LoVo (cell line): ENCODE measurements at regions not wholly inside any gene's neighbourhood (a gene's known extent, or its start where the extent isn't known, plus 50 kb on each side); places are given as distances from the start of the nearest gene placed in this dataset.
"Not testable (repeated sequence)": the region's sequence is repeated elsewhere in the genome, so short reads cannot be mapped to it uniquely, and the experiment has no call there.

Source experiments
- DNase-seq: peaks from one replicate; pipeline ENCODE4 v3.0.0-alpha.2; 2016; ENCODE audit warnings: low spot score

DNA sequence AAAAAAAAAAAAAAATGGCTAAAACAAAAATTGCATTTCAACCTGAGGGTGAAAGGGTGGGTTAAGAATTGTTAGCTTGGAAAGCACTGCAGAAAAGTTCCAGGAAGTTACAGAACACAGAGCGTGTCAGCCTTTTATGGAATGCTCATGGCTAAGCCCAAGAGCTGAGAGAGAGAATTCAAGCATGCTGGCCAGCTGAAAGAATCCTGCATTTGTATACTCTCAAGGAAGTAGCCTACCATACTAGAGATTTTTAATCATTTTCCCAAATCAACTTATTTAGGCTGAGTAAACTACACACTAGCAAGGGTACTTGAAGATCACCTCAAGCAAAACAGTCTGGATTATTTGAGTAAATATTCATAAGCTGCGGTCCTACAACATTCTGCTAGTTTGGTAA, 153.9 kb downstream of the KCNJ2 start:
- DNase-seq = no peak

DNA sequence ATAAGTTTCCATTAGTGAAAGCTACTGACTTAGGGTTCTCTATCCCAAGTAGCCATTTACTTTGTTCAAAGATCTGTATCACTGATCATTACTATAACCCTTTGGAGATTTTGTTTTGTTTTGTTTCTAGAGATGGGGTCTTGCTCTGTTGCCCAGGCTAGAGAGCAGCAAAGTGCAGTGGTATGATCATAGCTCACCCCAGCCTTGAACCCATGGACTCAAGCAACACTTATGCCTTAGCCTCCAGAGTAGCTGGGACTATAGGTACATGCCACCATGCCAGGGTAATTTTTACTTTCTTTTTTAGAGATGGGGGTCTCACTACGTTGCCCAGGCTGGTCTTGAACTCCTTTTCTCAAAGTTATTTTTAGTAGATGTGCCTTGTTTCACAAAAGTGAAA, 154.7 kb downstream of the KCNJ2 start:
- DNase-seq = no peak

GRCh38 chr17:70327279-70327678, 157.9 kb downstream of the KCNJ2 start:
- DNase-seq = no peak

GRCh38 chr17:70327723-70328122, 158.4 kb downstream of the KCNJ2 start:
- DNase-seq = no peak

DNA sequence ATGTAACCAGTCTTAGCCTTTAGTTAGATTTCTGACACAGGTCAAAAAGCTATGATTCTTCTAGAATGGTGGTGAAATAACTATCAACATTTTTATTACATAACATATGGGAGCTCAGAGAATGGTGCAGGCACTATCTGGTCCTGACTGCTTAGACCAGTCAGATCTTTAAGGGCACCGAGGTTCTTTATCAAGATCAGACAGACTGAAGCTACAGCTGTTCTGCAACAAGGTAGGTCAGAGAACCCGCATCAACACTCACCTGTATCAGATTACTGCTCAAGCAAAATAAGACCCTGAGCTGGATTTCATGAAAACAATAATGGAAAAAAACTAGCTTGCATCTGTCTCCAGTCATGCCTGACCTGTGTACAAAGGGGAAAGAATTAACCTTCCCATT, 160.4 kb downstream of the KCNJ2 start:
- DNase-seq = no peak

- not testable (repeated sequence) for DNase-seq
Measured at GRCh38 chr17:70331066-70331465, 161.7 kb downstream of the KCNJ2 start.

- DNase-seq = no peak
Measured at GRCh38 chr17:70332356-70333210, 163.3 kb downstream of the KCNJ2 start.

GRCh38 chr17:70336411-70336810, 167.1 kb downstream of the KCNJ2 start:
- DNase-seq = no peak

GRCh38 chr17:70338946-70339354, 169.6 kb downstream of the KCNJ2 start:
- DNase-seq = no peak

GRCh38 chr17:70343114-70343513, 173.8 kb downstream of the KCNJ2 start:
- no peak for DNase-seq

DNA sequence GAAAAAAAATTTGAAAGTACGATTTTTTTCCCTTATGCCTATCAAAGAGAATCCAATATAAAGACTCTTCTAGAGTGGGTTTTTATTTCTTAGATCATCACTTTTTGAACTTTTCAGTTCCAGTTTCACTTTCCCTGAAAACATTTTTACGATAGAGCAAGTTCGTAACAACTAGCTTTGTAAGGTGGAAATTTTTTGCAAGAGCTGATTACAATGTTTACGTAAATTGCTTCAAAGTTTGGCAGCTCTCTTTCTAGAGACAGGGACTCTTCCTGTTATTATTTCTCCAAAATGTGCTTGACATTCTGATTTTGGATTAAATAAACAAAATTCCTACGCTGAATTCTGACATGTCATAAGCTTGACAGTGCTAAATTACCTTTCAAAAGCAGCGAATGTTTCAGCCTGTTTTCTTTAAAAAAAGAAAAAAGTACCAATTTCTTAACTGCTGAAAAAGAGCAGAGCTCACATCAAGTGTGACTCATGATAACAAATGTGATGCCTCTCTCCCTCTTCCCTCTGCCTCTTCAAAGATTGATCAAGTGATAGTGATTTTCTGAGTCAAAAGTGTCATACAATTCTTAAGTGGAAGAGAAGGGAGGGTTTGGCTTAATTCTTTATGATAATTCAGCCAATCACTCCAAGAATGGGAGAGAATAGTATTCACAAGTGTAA, 175.2 kb downstream of the KCNJ2 start:
- DNase-seq = no peak

- DNase-seq = no peak
Measured at GRCh38 chr17:70345061-70345460, 175.7 kb downstream of the KCNJ2 start.

DNA sequence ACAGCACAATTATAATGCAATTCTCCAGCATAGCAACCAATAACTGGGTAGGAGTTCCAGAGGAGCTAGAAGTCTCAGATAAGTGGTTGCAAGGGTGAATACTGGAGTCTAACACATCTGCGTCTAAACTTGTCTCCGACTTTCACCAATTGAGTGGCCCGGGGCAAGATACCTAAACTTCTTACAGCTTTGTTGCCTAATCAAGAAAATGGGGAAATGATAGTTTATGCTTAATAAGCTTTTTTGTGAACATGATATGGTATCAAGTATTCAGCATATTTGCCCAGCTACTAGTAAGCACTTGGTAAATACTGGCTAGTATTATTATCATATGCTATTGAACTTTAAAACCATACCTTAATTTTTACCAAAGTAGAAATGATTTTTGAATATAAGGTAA, 183.5 kb downstream of the KCNJ2 start:
- no peak for DNase-seq

DNA sequence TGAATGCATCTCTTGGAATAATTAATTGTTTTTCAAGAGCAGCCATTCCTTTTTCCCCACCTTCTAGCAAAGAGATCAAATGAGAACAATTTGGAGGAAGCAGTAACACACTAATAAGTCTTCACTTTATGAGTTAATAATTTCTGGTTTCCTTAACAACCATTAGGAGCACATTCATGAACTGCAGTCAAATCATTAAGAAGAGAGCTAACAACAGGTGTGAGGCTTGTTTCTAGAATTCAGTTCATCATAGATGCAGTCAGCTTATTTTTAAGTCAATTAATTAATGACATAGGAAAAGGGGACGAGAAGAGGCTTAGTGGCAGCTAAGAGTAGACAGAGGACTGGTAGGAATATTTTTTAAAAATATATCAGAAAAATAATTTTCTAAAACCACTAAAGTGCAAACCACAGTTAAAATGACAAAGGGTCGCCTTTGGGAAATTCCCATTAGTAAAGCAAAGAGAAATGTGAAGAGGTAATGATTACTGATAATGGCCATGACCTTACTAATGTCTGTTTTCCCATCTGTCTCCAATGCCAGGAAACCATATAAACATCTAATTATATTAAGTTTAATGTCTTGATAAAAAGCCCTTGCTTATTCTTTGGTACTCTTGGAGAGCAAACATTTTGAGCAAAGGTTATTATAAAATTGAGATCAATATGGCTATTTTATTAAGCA, 184.2 kb downstream of the KCNJ2 start:
- DNase-seq = no peak

DNA sequence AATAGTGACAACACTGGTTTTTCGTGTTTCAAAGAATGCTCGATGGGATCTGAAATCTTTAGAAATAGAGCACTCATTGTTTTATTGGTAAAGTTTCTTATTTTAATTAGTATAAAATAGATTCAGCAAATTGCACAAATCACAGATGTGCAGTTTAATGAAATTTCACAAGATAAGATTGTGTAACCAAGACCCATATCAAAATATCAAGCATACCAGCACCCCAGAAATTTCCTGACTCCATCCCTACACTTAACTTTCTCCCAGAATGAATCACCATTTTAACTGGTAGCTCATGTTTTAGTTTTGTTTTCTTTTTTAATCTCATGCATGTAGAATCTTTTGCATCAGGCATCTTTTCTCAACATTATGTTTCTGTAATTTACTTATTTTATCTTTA, 185.9 kb downstream of the KCNJ2 start:
- no peak for DNase-seq

DNA sequence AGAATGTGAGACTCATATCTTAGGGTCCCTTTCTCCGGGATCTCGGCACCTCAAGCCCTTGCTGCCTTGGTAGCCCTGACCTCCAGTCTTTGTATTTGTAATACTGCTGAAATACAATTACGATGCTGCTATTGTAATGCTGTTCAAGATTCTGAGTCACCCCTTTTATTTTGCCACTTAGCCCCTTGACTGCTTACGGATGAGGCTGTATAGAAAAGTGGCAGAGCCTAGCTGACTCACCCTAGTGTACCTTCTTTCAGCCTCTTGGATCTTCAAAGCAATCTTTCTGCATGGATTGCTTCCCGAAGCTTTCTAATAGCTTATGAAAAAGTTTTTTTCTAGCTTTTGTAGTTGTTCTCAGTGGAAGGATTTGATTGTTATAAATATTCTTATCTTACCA, 187.9 kb downstream of the KCNJ2 start:
- no peak for DNase-seq

GRCh38 chr17:70365091-70365583, 195.8 kb downstream of the KCNJ2 start:
- no peak for DNase-seq

GRCh38 chr17:70366386-70366785, 197.1 kb downstream of the KCNJ2 start:
- DNase-seq = no peak

GRCh38 chr17:70368011-70368410, 198.7 kb downstream of the KCNJ2 start:
- no peak for DNase-seq

- no peak for DNase-seq
Measured at GRCh38 chr17:70369391-70369790, 200.1 kb downstream of the KCNJ2 start.

- no peak for DNase-seq
Measured at GRCh38 chr17:70370816-70371215, 201.5 kb downstream of the KCNJ2 start.

GRCh38 chr17:70373369-70373768, 204.0 kb downstream of the KCNJ2 start:
- DNase-seq = no peak

DNA sequence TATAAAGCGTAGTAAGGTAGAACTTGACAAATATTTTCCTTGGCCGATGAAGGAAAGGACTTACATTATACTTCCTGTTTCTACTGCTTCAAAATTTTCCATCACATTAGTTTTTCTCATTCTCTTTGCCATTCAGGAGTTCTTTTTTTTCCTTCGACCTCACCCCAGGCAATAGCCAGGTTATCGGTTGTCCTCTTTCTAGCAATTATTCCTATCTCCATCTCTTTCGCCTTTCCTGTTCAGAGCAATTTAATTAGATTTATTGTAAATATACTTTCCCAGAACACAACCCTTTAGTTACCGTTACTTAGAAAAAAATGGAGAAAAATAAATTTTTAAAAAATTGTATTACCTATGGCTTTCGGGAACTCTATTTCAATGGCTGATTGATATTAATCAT, 205.2 kb downstream of the KCNJ2 start:
- DNase-seq = no peak
